HG03520 (cell line): ENCODE measurements at regions not wholly inside any gene's neighbourhood (a gene's known extent, or its start where the extent isn't known, plus 50 kb on each side); places are given as distances from the start of the nearest gene placed in this dataset.

Experiments used
- ATAC-seq: cut with Tn5 transposase; IDR thresholded peaks from one replicate; pipeline ENCODE4 v1.9.1; 2021; ENCODE audit warnings: mild to moderate bottlenecking, moderate library complexity; ENCODE audit not compliant: unreplicated experiment

GRCh38 chr22:47847131-47847890, 1084.9 kb downstream of the TBC1D22A start:
- no peak for ATAC-seq

GRCh38 chr22:47846206-47846605, 1083.8 kb downstream of the TBC1D22A start:
- ATAC-seq, result no peak

GRCh38 chr22:47842119-47842518, 1079.7 kb downstream of the TBC1D22A start:
- no peak for ATAC-seq

- no peak for ATAC-seq
These were observed 1078.7 kb downstream of the TBC1D22A start for GRCh38 chr22:47841156-47841555.

GRCh38 chr22:47839595-47840227, 1077.3 kb downstream of the TBC1D22A start:
- no peak for ATAC-seq

GRCh38 chr22:47837703-47838102, 1075.3 kb downstream of the TBC1D22A start:
- no peak for ATAC-seq

- no peak for ATAC-seq
These were observed 1074.5 kb downstream of the TBC1D22A start for GRCh38 chr22:47836957-47837356.

GRCh38 chr22:47835726-47836125, 1073.3 kb downstream of the TBC1D22A start:
- ATAC-seq, result no peak

GRCh38 chr22:47826016-47826415, 1063.6 kb downstream of the TBC1D22A start:
- no peak for ATAC-seq

- ATAC-seq, result no peak
These were observed 1060.0 kb downstream of the TBC1D22A start for GRCh38 chr22:47822422-47822821.

GRCh38 chr22:47818496-47818895, 1056.0 kb downstream of the TBC1D22A start:
- ATAC-seq, result no peak

- ATAC-seq, result no peak
These were observed 1054.9 kb downstream of the TBC1D22A start for GRCh38 chr22:47817380-47817779.

GRCh38 chr22:47816863-47817210, 1054.4 kb downstream of the TBC1D22A start:
- ATAC-seq, result no peak

- ATAC-seq, result no peak
These were observed 1053.8 kb downstream of the TBC1D22A start for GRCh38 chr22:47816121-47816862.

GRCh38 chr22:47814474-47814873, 1052.0 kb downstream of the TBC1D22A start:
- no peak for ATAC-seq

GRCh38 chr22:47813661-47814060, 1051.2 kb downstream of the TBC1D22A start:
- ATAC-seq, result no peak

- no peak for ATAC-seq
These were observed 1049.5 kb downstream of the TBC1D22A start for GRCh38 chr22:47811971-47812370.

GRCh38 chr22:47810505-47811500, 1048.4 kb downstream of the TBC1D22A start:
- no peak for ATAC-seq

GRCh38 chr22:47808886-47809620, 1046.6 kb downstream of the TBC1D22A start:
- no peak for ATAC-seq

- no peak for ATAC-seq
These were observed 1045.8 kb downstream of the TBC1D22A start for GRCh38 chr22:47808236-47808635.
